Astrocyte (in vitro differentiated cells and primary cell): ENCODE measurements at regions not wholly inside any gene's neighbourhood (a gene's known extent, or its start where the extent isn't known, plus 50 kb on each side); places are given as distances from the start of the nearest gene placed in this dataset.

Experiments used
- DNase-seq: peaks from one replicate; pipeline ENCODE4 v3.0.0-alpha.2; 2010; ENCODE audit warnings: low read depth
- FAIRE-seq: peaks from 2 replicates; lab custom pipeline; 2011; peaks lifted over from hg19 to GRCh38; lab: Jason Lieb, UNC
- H2AFZ ChIP-seq: 2 replicates; pipeline ENCODE4 v1.6.0; 2012; ENCODE audit warnings: low read depth, low read length, inconsistent platforms
- H3K27ac ChIP-seq: 2 replicates; pipeline ENCODE4 v1.5.1; 2011; ENCODE audit warnings: low read depth, low read length, inconsistent platforms
- H3K27me3 ChIP-seq: 2 replicates; pipeline ENCODE4 v1.6.0; 2011; ENCODE audit warnings: low read length, inconsistent platforms; ENCODE audit not compliant: insufficient read depth
- H3K36me3 ChIP-seq: 2 replicates; pipeline ENCODE4 v1.5.1; 2011; ENCODE audit warnings: low read length, inconsistent platforms; ENCODE audit not compliant: insufficient read depth
- H3K4me1 ChIP-seq: 2 replicates; pipeline ENCODE4 v1.5.1; 2011; ENCODE audit warnings: low read length, inconsistent platforms; ENCODE audit not compliant: insufficient read depth
- H3K4me2 ChIP-seq: 2 replicates; pipeline ENCODE4 v1.6.0; 2012; ENCODE audit warnings: low read length, inconsistent platforms
- H3K4me3 ChIP-seq: 2 replicates; pipeline ENCODE4 v1.5.1; 2011; ENCODE audit warnings: low read depth, mild to moderate bottlenecking, low read length, inconsistent platforms; ENCODE audit not compliant: insufficient read depth
- H3K79me2 ChIP-seq: 2 replicates; pipeline ENCODE4 v1.6.0; 2012; ENCODE audit warnings: mild to moderate bottlenecking, low read length, inconsistent platforms; ENCODE audit not compliant: insufficient read depth
- H3K9ac ChIP-seq: 2 replicates; pipeline ENCODE4 v1.6.0; 2012; ENCODE audit warnings: mild to moderate bottlenecking, low read length, inconsistent platforms
- H3K9me3 ChIP-seq: 2 replicates; pipeline ENCODE4 v1.5.1; 2012; ENCODE audit warnings: low read depth, mild to moderate bottlenecking, low read length, inconsistent platforms; ENCODE audit not compliant: insufficient read depth
- H4K20me1 ChIP-seq: 2 replicates; pipeline ENCODE4 v1.6.0; 2012; ENCODE audit warnings: low read length, inconsistent platforms; ENCODE audit not compliant: insufficient read depth
- H3K27ac Mint-ChIP-seq: one replicate; pipeline ENCODE4 v1.8.0; 2021; ENCODE audit warnings: mild to moderate bottlenecking, mixed read lengths; ENCODE audit not compliant: unreplicated experiment
- H3K27me3 Mint-ChIP-seq: one replicate; pipeline ENCODE4 v1.8.0; 2021; ENCODE audit warnings: low read depth, mixed read lengths; ENCODE audit not compliant: unreplicated experiment
- H3K36me3 Mint-ChIP-seq: one replicate; pipeline ENCODE4 v1.8.0; 2021; ENCODE audit warnings: low read depth, mixed read lengths; ENCODE audit not compliant: unreplicated experiment
- H3K4me1 Mint-ChIP-seq: one replicate; pipeline ENCODE4 v1.8.0; 2021; ENCODE audit warnings: low read depth, mixed read lengths; ENCODE audit not compliant: unreplicated experiment
- H3K4me3 Mint-ChIP-seq: one replicate; pipeline ENCODE4 v1.8.0; 2021; ENCODE audit warnings: mild to moderate bottlenecking, moderate library complexity, mixed read lengths; ENCODE audit not compliant: unreplicated experiment
- H3K9me3 Mint-ChIP-seq: one replicate; pipeline ENCODE4 v1.8.0; 2021; ENCODE audit warnings: mild to moderate bottlenecking, mixed read lengths; ENCODE audit not compliant: unreplicated experiment
- EZH2 ChIP-seq: IDR thresholded peaks from 2 replicates; pipeline ENCODE4 v1.6.1; 2012; ENCODE audit warnings: mild to moderate bottlenecking, low read length, inconsistent platforms; ENCODE audit not compliant: insufficient read depth
- TF ChIP-seq, protein P1 (sequence below): IDR thresholded peaks from 2 replicates; pipeline ENCODE4 v1.5.1; 2011; ENCODE audit warnings: low read depth, mild to moderate bottlenecking, inconsistent platforms, low read length, moderate library complexity; ENCODE audit not compliant: insufficient read depth

GRCh38 chr1:55347041-55347440 is 131.9 kb upstream of the USP24 start:
- H3K27me3 Mint-ChIP-seq, result peaks cover 17% of the 10 kb centered on the region
- no peak overlapping the region for H3K4me3 Mint-ChIP-seq
- TF ChIP-seq, protein P1, sequence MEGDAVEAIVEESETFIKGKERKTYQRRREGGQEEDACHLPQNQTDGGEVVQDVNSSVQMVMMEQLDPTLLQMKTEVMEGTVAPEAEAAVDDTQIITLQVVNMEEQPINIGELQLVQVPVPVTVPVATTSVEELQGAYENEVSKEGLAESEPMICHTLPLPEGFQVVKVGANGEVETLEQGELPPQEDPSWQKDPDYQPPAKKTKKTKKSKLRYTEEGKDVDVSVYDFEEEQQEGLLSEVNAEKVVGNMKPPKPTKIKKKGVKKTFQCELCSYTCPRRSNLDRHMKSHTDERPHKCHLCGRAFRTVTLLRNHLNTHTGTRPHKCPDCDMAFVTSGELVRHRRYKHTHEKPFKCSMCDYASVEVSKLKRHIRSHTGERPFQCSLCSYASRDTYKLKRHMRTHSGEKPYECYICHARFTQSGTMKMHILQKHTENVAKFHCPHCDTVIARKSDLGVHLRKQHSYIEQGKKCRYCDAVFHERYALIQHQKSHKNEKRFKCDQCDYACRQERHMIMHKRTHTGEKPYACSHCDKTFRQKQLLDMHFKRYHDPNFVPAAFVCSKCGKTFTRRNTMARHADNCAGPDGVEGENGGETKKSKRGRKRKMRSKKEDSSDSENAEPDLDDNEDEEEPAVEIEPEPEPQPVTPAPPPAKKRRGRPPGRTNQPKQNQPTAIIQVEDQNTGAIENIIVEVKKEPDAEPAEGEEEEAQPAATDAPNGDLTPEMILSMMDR, result no peak
- no peak for TF ChIP-seq EZH2
- Histone ChIP-seq H2AFZ (no peak overlapping the region), H3K9ac (no peak overlapping the region), H3K79me2 (no peaks in the 10 kb centered on the region), H3K36me3 (no peaks in the 10 kb centered on the region), H3K4me1 (no peaks in the 10 kb centered on the region), H3K4me2 (no peak overlapping the region), H3K27me3 (no peaks in the 10 kb centered on the region), H4K20me1 (no peaks in the 10 kb centered on the region), H3K27ac (no peak overlapping the region), H3K9me3 (no peaks in the 10 kb centered on the region), H3K4me3 (no peak overlapping the region)
- H3K36me3 Mint-ChIP-seq, result peaks cover 2% of the 10 kb centered on the region
- FAIRE-seq (no peak), DNase-seq (no peak)
- no peaks in the 10 kb centered on the region for H3K4me1 Mint-ChIP-seq
- no peak overlapping the region for H3K27ac Mint-ChIP-seq
- no peaks in the 10 kb centered on the region for H3K9me3 Mint-ChIP-seq

- TF ChIP-seq EZH2, result no peak
- TF ChIP-seq, protein P1, result no peak
- H2AFZ ChIP-seq, result no peak overlapping the region
- no peak overlapping the region for H3K9ac ChIP-seq
- H3K9me3 Mint-ChIP-seq, result no peaks in the 10 kb centered on the region
- H3K4me3 ChIP-seq, result no peak overlapping the region
- H3K9me3 ChIP-seq, result no peaks in the 10 kb centered on the region
- no peaks in the 10 kb centered on the region for H4K20me1 ChIP-seq
- DNase-seq, result no peak
- H3K36me3 Mint-ChIP-seq, result peaks cover 2% of the 10 kb centered on the region
- no peak overlapping the region for H3K27ac Mint-ChIP-seq
- H3K27ac ChIP-seq, result no peak overlapping the region
- H3K79me2 ChIP-seq, result no peaks in the 10 kb centered on the region
- H3K4me2 ChIP-seq, result no peak overlapping the region
- no peak for FAIRE-seq
- H3K27me3 ChIP-seq, result no peaks in the 10 kb centered on the region
- H3K4me1 ChIP-seq, result no peaks in the 10 kb centered on the region
- H3K27me3 Mint-ChIP-seq, result peaks cover 18% of the 10 kb centered on the region
- no peaks in the 10 kb centered on the region for H3K36me3 ChIP-seq
- H3K4me1 Mint-ChIP-seq, result no peaks in the 10 kb centered on the region
- no peak overlapping the region for H3K4me3 Mint-ChIP-seq
These were observed 131.4 kb upstream of the USP24 start for GRCh38 chr1:55346586-55346985.

GRCh38 chr1:55339681-55340080 is 124.5 kb upstream of the USP24 start:
- FAIRE-seq (no peak), DNase-seq (no peak)
- H4K20me1 ChIP-seq, result no peaks in the 10 kb centered on the region
- no peaks in the 10 kb centered on the region for H3K27me3 ChIP-seq
- no peak overlapping the region for H3K4me2 ChIP-seq
- H3K27me3 Mint-ChIP-seq, result peaks cover 10% of the 10 kb centered on the region
- no peak overlapping the region for H3K27ac Mint-ChIP-seq
- TF ChIP-seq EZH2, result no peak
- TF ChIP-seq, protein P1, result no peak
- no peak overlapping the region for H2AFZ ChIP-seq
- H3K9me3 ChIP-seq, result no peaks in the 10 kb centered on the region
- no peaks in the 10 kb centered on the region for H3K4me1 Mint-ChIP-seq
- H3K4me3 Mint-ChIP-seq, result no peak overlapping the region
- peaks cover 1% of the 10 kb centered on the region for H3K9me3 Mint-ChIP-seq
- H3K36me3 ChIP-seq, result no peaks in the 10 kb centered on the region
- H3K4me3 ChIP-seq, result no peak overlapping the region
- H3K36me3 Mint-ChIP-seq, result no peaks in the 10 kb centered on the region
- H3K79me2 ChIP-seq, result no peaks in the 10 kb centered on the region
- H3K27ac ChIP-seq, result no peak overlapping the region
- H3K4me1 ChIP-seq, result no peaks in the 10 kb centered on the region
- H3K9ac ChIP-seq, result no peak overlapping the region
